ENCODE measurements at regions not wholly inside any gene's neighbourhood (a gene's known extent, or its start where the extent isn't known, plus 50 kb on each side); places are given as distances from the start of the nearest gene placed in this dataset.

- Histone ChIP-seq H3K4me3 (no peak overlapping the region), H3K4me1 (no peaks in the 10 kb centered on the region), H3K9me3 (no peaks in the 10 kb centered on the region), H3K27ac (no peak overlapping the region), H3K27me3 (no peaks in the 10 kb centered on the region), H3K36me3 (no peaks in the 10 kb centered on the region)
- intact Hi-C loops (cut with DNase I; ENCODE audit: low total_unique reads): no loop called here
- DNase-seq (ENCODE audit: low spot score in 2 of 2): no peak
- TF ChIP-seq POLR2A (IDR thresholded peaks at IDR 0.05): no peak
- no peak for TF ChIP-seq CTCF (IDR thresholded peaks at IDR 0.05)
- TF ChIP-seq POLR2AphosphoS5 (IDR thresholded peaks at IDR 0.05): no peak
Observed at GRCh38 chr2:220129391-220129790, 502.0 kb downstream of the SLC4A3 start.

GRCh38 chr2:220134756-220135534 is 507.5 kb downstream of the SLC4A3 start:
- Histone ChIP-seq H3K9me3 (no peaks in the 10 kb centered on the region), H3K27ac (no peak overlapping the region), H3K4me3 (no peak overlapping the region), H3K27me3 (no peaks in the 10 kb centered on the region), H3K4me1 (no peaks in the 10 kb centered on the region), H3K36me3 (no peaks in the 10 kb centered on the region)
- TF ChIP-seq POLR2AphosphoS5 (IDR thresholded peaks at IDR 0.05): no peak
- no peak for TF ChIP-seq CTCF (IDR thresholded peaks at IDR 0.05)
- no peak for TF ChIP-seq POLR2A (IDR thresholded peaks at IDR 0.05)
- intact Hi-C loops (cut with DNase I; ENCODE audit: low total_unique reads): no loop called here
- no peak for DNase-seq (ENCODE audit: low spot score in 2 of 2)

- Histone ChIP-seq H3K4me3 (no peak overlapping the region), H3K27ac (no peak overlapping the region), H3K27me3 (no peaks in the 10 kb centered on the region), H3K36me3 (no peaks in the 10 kb centered on the region), H3K9me3 (no peaks in the 10 kb centered on the region), H3K4me1 (no peaks in the 10 kb centered on the region)
- DNase-seq (ENCODE audit: low spot score in 2 of 2): no peak
- intact Hi-C loops (cut with DNase I; ENCODE audit: low total_unique reads): no loop called here
- TF ChIP-seq POLR2AphosphoS5 (IDR thresholded peaks at IDR 0.05) (no peak), CTCF (IDR thresholded peaks at IDR 0.05) (no peak), POLR2A (IDR thresholded peaks at IDR 0.05) (no peak)
Observed at GRCh38 chr2:220143336-220143735, 515.9 kb downstream of the SLC4A3 start.

GRCh38 chr2:220144411-220144810 is 517.0 kb downstream of the SLC4A3 start:
- Histone ChIP-seq H3K4me1 (no peaks in the 10 kb centered on the region), H3K4me3 (no peak overlapping the region), H3K27me3 (no peaks in the 10 kb centered on the region), H3K36me3 (no peaks in the 10 kb centered on the region), H3K27ac (no peak overlapping the region), H3K9me3 (no peaks in the 10 kb centered on the region)
- intact Hi-C loops (cut with DNase I; ENCODE audit: low total_unique reads): no loop called here
- no peak for TF ChIP-seq POLR2AphosphoS5 (IDR thresholded peaks at IDR 0.05)
- TF ChIP-seq POLR2A (IDR thresholded peaks at IDR 0.05): no peak
- TF ChIP-seq CTCF (IDR thresholded peaks at IDR 0.05): no peak
- DNase-seq (ENCODE audit: low spot score in 2 of 2): no peak

GRCh38 chr2:220147161-220148038 is 520.0 kb downstream of the SLC4A3 start:
- Histone ChIP-seq H3K4me1 (no peaks in the 10 kb centered on the region), H3K27ac (no peak overlapping the region), H3K36me3 (no peaks in the 10 kb centered on the region), H3K27me3 (no peaks in the 10 kb centered on the region), H3K4me3 (no peak overlapping the region), H3K9me3 (no peaks in the 10 kb centered on the region)
- no peak for DNase-seq (ENCODE audit: low spot score in 2 of 2)
- TF ChIP-seq POLR2AphosphoS5 (IDR thresholded peaks at IDR 0.05) (no peak), POLR2A (IDR thresholded peaks at IDR 0.05) (no peak), CTCF (IDR thresholded peaks at IDR 0.05) (no peak)
- intact Hi-C loops (cut with DNase I; ENCODE audit: low total_unique reads): no loop called here

All from breast epithelium (tissue), 4 donors.